Posterior cingulate gyrus (tissue), 11 donors: ENCODE measurements at regions not wholly inside any gene's neighbourhood (a gene's known extent, or its start where the extent isn't known, plus 50 kb on each side); places are given as distances from the start of the nearest gene placed in this dataset.

Experiments
- DNase-seq, 10 donors: peaks; one replicate each; pipeline versions ENCODE4 v3.0.0 to v3.0.0-alpha.2; 2020 to 2021; ENCODE audit warnings: mixed read lengths in 3 of 10
- intact Hi-C: fragments of 100-400 bp; cut with DNase I; formaldehyde crosslinking; loops from one replicate; pipeline ENCODE4 v1.15.1; 2023

DNA sequence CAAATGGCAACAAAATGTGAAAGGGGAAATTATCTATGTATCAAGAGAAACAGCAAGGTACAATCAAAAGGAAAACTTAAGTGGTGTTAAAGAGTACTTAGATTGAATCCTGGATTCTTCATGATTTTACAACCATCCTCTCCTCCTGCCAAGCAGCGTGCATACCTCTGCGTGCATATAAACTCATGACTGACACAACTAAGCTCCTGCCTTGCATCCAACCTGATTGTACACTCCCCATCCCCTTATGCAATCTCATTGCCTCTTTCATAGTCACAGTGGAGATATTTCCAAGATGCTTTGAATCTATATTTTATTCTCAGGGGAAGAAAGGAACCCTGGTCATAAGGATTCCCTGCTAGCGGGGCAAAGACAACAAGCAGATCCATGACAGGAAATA lies 499.9 kb downstream of the KCTD12 start:
- intact Hi-C loops, result no loop called here
- DNase-seq, result no peak

DNA sequence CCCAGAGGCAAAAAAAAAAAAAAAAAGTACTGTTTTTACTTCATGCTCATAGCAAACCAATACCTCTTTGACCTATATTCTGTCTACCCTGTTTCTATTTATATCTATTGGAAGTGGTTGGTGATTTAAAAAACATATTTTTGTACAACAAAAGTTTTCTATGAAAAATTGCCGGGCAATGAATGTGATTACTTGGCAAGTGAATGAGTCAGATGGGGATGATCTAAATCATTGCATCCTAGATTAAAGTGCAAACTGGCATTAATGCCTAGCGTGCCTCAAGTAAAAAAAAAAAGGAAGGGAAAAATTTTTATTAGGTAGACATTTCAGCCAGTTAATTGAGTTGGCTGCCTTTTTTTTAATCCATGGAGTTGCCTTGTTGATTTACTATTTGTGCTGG lies 500.6 kb downstream of the KCTD12 start:
- intact Hi-C loops, result no loop called here
- DNase-seq, result no peak

DNA sequence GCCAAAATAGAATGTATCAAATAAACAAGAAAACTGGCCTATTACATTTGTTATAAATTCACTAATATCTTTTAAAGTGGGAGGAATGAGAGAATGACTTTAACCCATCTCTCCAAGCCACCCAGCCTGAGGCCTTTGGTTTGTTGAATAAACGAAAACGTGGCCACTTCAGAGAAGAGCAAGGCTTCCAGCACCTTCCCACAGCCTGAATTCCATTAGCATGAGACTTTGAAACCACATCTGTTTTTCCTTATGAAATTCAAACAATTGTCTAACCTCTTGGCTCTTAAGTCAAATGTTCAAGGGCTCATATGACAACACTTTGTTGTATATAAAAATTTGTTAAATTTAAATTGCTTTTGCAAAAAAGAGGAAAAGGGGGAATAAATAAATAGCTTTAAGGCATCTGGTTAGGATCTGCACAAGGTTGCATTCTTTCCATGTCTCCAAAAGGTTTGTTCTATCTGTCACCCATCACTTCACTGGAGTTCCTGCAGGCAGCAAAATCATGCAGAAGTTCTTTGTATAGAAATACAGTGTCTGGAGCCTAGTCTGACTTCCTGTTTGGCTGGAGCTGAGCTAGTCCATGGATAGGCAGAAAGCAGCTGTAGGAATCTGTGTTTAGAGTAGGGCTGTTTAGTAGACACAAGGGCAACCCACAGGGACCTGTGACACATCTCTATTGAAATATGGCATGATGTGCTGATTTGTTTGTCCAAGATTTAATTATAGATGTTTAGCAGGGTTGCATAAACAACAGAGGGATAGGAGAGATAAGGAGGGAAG lies 502.3 kb downstream of the KCTD12 start:
- intact Hi-C loops, result no loop called here
- DNase-seq, result no peak

DNA sequence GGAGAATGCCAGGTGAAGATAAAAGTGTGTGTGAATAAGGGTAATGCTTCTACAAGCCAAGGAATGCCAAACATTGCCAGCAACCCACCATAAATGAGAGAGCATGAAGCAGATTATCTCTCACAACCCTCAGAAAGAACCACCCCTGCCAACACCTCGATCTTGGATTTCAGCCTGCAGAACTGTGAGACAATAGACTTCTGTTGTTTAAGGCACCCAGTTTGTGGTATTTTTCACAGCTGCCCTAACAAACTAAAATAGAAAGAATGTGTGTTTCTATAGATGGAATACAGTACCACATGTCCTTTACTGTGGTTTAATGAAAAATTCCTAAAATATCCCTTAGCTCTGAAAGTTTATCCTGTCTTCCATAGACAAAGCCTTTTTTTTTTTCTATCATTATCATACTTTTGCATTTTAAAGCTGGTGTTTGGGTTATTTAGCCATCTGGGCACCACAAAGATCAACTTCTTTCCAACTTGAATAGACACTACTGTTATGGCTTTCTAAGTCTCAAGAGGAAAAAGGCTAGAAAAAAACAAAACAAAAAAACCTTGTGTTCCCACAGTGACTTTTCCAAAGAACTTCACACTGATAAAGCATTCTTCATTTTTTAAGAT lies 505.6 kb downstream of the KCTD12 start:
- intact Hi-C loops, result no loop called here
- peak in 4 of 10 donors; percentile 11 to 39 (median 26) for DNase-seq

DNA sequence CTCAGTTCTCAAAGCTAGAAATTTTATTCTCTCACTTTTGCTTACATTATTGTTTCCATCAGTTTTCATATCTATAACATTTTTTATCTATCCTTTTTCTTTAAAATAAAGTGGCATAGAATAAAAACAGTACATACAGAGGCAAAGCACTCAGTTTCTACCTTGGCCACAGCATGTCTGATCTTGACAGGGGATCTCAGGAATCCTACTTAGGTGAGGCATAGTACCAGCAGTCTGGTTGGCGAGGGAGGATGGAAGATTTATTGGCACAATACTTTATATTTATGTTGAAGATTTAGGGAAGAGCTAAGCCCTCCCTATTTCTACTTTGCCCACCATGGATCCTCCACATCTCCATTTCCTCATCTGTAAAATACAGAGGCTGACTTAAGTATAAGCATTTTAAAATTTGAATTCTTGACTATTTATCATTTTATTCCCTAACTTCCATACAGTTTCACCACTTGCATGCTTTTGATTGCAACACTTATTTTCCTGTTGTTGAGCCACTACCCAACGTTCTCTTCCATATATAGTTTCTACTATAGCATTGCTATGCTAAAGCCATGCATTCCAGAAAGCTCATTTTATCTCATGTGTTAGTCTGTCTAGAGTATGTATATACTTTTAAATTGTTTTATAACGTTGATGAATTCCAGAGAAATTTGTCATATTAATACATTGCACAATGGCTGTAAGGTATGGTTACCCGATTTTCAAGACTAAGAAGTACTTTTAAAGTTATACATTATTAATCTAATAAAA lies 506.7 kb downstream of the KCTD12 start:
- DNase-seq, result no peak
- intact Hi-C loops, result no loop called here

DNA sequence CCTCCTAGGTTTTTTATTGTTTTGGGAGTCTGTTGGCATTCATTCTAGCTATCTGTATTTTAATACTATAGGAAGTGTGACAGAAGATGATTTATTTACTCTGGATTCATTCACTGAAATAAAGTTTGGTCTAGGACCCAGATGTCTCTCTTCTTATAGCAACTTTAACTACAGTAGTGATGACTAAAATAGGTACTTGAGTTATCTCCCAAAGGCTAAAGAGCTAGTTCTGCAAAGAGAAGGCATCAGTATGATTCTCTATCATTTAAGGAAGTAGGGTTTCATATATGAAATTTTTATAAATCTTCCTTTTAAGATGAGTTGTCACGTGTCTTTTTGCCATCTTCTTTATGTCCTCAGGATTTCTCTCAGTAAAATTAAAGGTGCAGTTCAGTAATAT lies 507.4 kb downstream of the KCTD12 start:
- no peak for DNase-seq
- intact Hi-C loops, result no loop called here

DNA sequence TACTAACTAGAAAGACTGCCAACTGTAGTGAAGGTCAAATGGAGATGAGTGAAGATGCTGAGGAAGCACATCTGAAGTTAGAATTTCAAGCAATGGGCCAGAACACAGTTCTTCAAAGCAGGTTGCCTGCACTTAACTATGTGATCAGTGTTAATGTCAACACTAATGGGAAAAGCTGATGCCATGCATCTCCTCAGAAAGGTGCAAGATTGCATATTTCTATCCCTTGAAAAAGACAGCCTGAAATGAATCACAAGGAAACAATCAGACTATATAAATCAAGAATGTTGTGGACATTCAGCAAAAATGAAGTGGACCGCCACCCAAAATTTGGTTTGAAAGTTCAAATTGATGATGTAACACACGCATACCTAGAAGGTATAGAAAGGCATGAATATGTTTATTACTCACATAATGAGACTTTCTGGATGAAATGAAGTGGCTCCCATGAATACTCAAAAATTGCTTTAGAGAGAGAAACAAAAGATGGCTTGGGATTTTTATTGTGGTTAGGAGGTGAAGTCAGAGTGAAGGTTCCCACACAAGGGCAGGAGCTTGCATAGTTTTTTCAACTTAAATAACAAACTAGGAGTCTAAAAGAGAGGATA lies 522.4 kb downstream of the KCTD12 start:
- intact Hi-C loops, result no loop called here
- no peak for DNase-seq

DNA sequence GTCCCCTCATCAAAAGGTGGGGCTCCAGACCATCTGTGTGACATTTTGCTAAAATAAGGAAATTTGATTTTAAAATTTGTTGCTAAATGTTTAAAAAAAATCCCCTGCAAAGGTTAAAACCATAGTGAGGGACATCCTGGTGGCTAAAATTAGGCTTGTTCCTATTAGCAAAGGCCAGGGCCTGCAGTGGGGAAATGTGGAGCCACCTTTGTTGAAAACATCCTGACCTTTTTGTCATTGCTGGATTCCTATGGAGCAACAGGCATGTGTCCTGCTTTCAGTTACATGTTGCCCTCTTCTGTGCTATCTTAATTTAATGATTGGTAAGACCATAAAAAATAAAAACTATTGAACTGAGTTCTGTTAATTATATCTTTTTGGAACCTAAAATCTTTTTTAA lies 524.3 kb downstream of the KCTD12 start:
- intact Hi-C loops, result no loop called here
- no peak for DNase-seq

DNA sequence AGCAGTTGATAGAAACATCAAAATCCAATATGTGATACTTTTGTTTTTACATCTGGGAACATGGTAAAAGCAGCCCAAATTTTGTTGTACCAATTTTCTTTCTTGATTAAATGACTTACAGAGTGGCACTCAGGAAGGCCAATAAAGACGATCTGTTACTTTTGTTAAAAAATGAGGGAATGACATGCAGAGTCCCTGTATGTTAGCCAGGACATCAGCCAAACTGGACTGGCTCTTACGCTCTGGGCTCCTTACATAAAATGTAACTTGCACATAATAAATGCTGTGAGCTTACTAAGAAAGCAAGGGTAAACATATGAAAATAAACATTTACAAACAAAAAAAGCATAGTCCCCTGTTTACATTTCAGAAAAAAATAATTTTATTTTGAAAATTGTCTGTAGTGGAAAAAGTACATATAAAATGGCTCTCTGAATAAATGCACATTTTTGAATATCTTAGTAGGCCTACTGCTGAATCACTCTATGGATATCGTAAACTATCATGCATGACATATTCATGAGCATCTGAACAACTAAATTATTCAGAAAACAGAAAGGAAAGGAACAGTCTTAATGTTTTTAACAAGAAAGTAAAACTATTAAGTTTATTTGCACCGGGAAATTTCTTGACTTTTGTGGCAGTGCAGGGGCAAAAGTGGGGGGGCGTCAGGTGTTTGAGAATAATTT lies 534.5 kb downstream of the KCTD12 start:
- DNase-seq, result peak in 1 of 10 donors; percentile 44
- intact Hi-C loops, result no loop called here

DNA sequence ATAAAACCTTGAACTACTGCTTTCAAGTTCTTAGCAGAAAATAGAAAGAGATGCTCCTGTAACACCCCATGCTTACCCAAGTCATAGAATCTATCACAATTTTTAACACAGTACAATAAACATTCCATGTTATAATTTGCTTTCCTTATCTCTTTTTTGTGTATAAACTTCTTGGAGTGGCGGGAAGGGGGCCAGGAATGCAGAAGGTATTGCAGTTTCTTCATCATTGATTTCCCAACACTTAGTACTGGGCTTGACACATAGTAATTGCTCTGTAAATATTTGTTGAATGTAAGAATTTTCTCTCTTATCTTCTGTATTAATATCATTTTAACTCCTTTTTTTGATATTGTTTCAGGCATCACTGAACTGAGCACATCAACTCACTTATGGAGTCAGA lies 535.8 kb downstream of the KCTD12 start:
- intact Hi-C loops, result no loop called here
- no peak for DNase-seq

DNA sequence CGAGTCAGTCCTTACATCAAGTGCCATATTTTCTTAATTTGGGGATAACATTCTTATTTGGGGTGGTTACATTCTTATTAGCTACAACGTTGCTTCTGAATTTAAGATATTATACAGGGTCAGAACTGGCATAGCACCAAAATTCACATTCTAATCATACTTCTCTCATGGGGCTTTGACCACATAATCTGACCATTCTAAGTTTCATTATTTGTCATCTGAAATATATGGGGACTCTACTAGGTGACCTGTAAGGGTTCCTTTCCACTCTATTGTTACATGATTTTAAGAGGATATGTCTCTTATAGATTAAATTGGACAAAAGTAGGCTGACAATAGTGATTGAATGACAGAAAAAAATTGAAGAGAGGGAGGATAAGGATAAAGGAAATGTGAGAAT lies 536.5 kb downstream of the KCTD12 start:
- intact Hi-C loops, result no loop called here
- DNase-seq, result no peak

DNA sequence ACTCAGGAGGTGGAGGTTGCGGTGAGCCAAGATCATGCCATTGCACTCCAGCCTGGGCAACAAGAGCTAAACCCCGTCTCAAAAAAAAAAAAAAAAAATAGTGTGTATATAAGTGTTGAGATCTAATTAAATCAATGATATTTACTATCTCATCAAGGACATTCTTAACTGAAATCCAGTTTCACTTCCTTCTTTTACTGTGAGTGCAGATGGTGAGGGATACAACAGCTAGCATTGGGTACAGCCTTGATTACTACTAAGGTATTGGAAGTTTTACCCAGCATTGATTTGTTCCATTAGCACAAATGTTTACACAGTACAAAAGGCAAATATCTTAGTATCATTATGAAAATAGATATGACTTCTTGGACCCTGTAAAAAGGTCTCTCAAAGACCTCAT lies 546.6 kb downstream of the KCTD12 start:
- DNase-seq, result no peak
- intact Hi-C loops, result no loop called here

DNA sequence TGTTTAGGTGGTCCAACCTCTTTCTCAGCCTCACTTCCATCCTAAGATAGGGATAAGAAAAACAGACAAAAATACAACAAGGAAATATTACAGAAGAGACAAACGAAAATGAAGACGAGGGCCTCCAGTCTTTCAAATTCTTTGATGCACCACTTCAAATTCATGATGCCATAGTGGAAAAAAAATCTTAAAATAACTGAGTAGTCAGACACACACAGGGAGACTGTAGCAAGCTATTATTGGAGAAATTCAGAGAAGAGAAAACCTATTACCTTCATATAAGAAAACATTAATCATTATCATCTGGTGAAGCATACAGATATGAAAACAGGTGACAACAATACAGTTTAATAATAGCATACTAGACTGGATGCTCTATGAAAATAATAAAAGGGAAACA lies 548.2 kb downstream of the KCTD12 start:
- no peak for DNase-seq
- intact Hi-C loops, result no loop called here

DNA sequence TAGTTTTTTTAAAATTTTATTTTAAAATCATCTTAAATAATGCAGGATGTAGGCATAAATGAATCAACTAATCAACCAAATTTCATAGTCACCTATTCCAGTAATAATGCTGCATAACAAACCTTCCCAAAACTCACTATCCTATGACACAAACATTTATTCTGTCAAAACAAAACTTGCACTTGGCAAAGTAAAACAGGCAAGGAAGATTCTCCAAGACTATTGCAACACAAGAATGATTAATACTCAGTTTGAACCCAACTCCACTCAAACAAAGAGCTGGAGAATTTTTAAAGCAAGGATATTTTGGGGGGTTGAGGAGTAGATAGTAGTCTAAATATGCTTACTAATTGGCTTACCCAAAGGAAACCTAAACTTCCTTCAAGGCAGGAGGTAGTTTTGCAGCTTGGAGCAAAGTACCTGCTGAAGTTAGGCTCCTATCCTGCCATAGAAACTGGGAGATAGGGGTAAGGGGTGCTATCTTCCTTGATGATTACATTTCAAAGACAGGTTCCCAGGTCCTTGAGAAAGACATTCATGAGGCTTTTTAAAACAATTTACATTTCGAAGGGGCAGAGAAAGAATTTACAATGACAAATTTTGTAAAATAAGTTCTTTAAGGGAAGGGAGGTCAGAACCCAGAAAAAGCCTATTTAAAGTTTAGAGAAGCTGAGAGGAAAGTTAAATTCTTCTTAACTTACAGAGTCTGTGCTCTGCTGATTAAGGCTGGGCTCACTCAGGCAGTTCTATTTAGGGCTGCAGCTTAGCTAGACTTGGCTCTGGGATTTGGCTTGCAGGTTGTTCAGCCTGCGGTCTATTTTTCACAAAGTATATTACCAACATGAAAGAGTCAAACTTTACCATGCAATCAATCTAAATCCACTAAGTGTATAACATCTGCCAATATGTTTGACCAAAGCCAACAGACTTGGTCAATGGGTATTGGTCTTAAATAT lies 549.0 kb downstream of the KCTD12 start:
- intact Hi-C loops, result no loop called here
- DNase-seq, result no peak

DNA sequence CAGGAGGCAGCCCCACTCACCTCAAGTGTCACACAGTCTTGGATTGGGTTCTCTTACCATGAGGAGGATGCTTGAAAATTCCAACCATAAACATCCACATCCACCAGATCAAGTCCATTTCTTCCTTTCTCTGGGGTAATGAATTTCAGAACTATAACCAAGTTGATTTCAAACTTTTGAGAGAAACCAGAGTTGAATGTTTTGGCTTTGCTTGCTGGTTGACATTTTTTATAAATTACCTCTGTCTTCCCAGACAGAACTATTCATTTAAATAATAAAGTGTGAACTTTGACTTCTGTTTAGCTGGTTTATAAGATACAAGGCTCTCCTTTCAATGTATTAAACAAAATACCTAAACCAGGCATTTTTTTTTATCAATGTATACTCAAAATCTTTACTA lies 550.7 kb downstream of the KCTD12 start:
- no peak for DNase-seq
- intact Hi-C loops, result no loop called here

DNA sequence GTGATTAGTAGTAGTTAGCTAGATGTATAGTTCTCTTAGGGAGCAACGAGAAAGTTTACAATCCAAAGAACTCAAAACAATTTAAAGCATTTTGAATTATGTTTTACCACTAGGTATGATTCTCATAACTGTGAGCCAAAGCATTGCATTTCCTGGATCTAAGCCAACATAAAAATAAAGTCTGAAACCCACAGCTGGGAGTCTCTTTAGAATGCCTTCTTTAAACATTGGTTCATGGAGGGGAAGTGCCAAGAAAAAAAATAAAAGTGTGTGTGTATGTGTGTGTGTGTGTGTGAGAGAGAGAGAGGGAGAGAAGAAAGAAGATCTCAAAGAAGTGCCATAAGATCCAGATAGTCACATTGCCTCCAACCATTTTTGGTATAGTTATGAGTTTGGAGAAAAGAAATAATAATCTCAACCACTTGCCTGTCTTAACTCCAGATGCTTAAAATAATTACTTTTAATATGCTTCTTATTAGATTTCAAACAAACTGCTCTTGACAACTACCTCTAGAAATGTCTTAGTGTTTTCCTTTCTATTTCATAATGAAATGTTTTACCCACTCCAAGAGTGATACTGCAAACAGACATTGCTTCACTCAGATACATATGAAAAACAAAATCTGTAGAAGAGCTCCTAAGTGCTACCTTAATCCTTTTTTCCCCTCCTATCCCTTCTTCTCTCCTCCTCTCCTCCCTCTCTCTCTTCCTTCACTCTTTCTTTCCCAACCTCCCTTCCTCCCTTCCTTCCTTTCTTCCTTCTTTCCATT lies 554.1 kb downstream of the KCTD12 start:
- intact Hi-C loops, result no loop called here
- DNase-seq, result no peak

DNA sequence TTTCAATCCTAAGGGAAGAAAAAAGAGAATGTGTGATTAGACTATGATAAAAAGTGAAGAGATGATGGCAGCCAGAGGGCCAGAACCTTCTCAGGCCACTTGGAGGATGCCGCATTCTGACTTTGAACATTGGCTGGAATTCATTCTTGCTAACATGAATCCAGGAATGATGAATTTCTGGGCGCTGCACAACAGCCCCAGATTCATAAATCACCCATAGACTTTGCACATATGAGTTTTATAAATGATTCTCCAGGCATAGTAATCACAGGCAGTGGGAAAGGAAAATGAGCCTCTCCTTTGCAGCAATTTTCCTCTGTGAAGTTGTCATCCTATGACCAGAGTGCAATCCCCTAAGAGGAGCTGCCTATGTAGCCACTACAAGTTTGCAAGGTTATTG lies 555.4 kb downstream of the KCTD12 start:
- intact Hi-C loops, result no loop called here
- no peak for DNase-seq

DNA sequence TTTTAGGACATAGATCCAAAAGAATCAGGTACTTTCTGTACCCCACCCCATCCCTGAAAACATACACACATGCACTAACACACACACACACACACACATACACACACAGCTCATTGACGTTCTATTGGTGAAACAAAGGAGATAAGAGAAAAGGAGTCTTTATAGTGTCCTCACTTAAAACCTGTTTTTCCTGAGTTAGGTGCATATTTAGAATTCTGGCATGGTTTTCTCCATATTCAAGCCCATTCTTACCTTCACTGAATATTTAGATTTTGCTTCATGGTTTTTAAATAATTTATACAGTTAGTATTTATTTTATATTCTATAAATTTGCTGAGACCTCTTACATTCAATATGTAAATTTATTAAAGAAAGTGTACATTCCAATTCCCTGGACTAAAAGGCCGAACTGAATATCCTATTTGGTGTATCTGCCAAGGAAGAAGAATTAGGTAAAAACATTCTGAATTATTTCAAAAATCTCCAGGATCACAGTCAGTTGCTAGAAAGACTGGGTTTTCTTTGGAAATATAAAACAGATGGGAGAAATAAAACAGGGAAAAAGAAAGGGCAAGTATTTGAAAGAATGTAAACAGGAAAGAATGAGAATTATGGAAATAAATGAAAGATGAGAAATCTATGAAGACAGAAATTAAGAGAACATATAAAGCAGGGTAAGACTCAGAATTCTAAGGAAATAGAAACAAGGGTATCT lies 556.2 kb downstream of the KCTD12 start:
- no peak for DNase-seq
- intact Hi-C loops, result no loop called here
